ENCODE measurements at regions not wholly inside any gene's neighbourhood (a gene's known extent, or its start where the extent isn't known, plus 50 kb on each side); places are given as distances from the start of the nearest gene placed in this dataset.

DNA sequence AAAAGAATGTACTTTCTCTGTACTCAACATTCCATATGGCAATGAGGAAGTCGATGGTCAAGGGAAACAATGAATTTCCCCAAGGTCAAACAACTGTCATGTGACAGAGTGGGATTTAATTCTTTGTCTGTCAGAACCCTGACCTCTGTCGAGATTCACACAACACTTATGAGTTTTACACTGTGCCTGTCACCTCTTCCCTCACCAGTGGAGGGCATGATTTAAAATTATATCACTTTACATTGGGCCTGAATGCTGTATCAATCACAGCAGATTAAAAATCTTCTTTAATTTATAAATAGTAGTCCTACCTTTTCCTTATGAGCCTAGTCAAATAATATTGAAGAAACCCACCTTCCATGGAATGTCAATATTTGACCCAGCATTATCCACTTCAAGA lies 276.7 kb downstream of the CDH10 start:
- DNase-seq (ENCODE audit: low spot score) = no peak

DNA sequence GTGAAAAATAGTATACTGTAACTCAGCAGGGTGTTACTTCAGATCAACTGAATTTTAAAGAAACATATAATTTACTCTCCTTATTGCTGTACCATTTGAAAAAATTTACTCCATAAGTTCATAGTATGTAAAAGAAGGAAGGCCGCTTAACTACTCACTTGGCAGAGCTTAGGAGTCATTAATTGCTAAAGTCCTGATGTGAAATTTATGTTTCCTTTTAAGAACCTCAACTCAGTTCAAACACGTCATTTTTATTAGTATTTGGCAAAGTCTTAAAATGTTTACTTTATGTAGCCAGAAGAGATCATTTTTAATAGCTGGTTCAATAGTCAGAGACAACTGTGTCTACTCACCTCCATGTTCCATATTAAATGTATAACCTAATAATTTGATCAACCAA lies 268.6 kb downstream of the CDH10 start:
- DNase-seq (ENCODE audit: low spot score) = no peak

DNA sequence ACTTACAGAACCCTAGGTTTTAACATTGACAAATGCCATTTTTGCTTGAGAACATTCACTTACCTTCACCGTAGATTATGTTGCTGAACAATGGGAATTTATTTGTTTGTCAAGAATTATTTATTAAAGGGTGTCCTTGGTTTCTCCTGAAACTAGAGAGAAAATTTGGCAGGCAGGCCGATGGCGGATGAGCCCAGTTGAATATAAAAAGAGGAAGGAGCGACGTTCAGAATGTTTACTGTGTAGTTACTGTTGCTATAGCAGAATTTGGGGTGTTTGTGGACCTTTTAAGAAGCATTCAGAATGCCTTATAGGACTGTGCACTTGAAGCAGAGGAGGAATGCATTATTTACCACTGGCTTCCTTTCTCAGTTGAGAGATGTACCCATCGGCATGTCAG lies 268.2 kb downstream of the CDH10 start:
- no peak for DNase-seq (ENCODE audit: low spot score)

DNA sequence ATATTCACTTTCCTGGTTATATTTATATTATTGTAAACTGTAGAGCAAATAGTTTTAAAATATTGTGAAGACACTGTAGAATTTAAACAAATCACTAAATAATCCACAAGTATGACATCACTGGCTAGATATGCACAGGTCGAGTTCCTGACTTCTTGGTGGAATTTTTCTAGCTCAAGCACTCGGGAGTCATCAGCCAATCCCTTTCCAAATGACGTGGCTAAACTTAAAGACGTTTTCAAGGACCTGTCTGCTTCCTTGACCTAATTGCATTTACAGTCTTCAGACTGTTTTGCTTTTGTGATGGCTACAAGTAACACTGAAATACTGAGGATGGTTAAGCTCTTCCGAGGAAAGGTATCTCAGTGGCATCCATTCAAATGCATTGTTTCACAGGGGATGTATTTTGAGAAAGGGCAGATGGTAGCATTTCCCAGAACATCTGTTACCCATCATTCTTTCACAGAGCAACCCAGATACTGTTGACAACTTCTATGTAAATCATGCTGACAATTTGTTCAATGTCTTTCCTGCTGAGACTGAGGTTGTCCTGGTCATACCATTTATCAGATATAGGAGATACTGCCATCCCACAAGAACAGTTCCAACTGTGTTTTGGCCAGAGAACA lies 262.8 kb downstream of the CDH10 start:
- DNase-seq (ENCODE audit: low spot score) = no peak

DNA sequence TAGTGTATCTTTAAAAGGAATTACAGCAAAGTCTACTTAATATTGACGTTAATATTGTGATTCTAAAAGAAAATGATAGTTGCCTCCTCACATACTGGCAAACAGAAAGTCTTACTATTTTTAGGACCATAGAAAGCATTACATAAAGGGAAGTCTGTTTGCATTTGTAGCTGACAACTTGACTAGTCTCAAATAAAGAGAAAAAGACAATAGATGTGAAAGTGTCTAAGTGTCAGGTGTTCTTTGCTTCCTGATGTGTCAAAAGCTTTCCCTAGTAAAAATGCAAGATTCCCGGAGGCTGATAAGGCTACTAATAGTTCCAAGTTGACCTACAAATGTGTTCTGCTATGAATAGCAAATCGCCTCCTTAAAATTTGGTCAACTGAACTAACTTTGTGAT lies 259.7 kb downstream of the CDH10 start:
- no peak for DNase-seq (ENCODE audit: low spot score)

DNA sequence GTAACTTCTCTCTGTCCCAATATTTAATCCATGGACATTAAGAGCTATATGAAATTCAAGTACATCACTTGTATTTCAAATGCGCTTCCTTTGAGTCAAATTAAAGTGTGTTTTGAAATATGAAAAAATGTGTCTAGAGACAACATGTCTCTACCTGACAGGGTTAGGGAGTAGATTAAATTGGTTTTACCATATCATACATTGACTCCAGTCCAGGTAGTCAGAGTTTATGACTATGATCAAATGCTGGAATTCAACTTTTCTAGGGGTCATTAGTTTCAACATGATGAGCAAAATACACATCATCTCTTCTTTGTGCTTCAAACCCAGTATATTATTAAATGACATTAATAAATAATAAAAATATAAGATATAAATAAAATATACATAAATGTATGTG lies 259.2 kb downstream of the CDH10 start:
- no peak for DNase-seq (ENCODE audit: low spot score)

DNA sequence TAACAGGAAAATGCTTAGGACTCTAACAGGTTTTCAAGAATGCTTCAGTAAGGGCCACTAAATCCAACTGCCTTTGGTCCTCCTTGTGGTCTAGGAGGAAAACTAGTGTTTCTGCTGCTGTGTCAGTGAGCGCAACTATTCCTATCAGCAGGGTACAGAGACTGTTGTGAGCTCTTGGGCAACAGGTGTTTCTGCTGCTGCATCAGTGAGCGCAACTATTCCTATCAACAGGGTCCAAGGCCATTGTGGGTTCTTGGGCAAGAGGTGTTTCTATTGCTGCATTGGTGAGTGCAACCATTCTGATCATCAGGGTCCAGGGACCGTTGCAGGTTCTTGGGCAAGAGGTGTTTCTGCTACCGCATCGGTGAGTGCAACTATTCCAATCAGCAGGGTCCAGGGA lies 256.3 kb downstream of the CDH10 start:
- DNase-seq (ENCODE audit: low spot score) = no peak

DNA sequence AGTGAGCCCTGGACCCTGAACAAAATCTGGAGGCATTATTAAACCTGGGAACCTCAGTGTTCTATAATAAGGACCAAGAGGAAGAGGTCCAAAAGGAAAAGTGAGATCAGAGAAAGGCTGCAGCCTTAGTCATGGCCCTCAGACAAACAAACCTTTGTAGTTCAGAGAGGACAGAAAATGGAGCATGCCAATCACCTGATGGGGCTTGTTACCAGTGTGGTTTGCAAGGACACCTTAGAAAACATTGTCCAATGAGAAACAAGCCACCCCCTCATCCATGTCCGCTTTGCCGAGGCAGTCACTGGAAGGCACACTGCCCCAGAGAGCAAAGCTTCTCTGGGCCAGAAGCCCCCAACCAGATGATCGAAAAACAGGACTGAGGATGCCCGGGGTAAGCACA lies 254.8 kb downstream of the CDH10 start:
- no peak for DNase-seq (ENCODE audit: low spot score)

DNA sequence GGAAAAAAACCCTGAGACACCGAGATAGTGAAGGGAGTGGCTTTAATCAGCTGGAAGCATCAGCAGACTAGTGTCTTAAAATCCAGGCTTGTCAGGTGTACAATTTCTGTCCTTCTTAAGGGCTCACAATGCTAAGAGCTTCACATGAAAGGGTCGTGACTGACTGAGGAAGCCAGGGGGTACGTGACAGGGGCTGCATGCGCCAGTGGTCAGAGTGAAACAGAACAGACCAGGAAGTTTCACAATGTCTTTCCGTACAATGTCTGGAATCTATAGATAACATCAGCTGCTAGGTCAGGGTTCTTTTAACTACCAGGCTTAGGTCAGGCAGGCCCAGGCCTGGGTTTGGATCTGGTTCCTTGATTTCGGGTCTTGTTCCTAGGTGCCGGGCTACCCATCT lies 253.0 kb downstream of the CDH10 start:
- DNase-seq (ENCODE audit: low spot score) = no peak

DNA sequence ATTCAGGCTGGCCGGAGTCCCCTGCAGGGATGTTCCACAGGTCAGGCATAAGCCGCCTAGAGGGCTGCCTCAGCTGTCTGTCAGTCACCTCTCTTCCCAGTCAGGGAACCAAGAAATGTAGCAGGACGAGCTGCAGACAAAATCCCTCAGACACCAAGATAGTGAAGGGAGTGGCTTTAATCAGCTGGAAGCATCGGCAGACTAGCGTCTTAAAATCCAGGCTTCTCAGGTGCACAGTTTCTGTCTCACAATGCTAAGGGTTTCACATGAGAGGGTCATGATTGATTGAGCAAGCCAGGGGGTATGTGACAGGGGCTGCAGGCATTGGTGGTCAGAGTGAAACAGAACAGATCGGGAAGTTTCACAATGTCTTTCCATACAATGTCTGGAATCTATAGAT lies 247.2 kb downstream of the CDH10 start:
- no peak for DNase-seq (ENCODE audit: low spot score)

DNA sequence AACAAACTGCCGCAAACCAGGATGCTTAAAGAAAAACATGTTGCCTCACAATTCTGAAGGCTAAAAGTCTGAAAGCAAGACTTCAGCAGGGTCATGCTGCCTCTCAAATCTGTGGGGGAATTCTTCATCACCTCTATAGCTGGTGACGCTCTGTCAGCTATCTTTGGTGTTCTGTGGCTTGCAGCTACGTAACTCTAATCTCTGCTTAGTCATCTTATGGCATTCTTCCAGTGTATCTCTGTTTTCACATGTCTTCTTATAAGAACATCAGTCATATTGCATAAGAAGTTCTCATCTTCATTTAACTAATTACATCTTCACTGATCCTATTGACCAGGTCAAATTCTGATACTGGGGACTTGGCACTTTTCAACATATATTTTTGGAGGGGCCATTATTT lies 243.0 kb downstream of the CDH10 start:
- no peak for DNase-seq (ENCODE audit: low spot score)

DNA sequence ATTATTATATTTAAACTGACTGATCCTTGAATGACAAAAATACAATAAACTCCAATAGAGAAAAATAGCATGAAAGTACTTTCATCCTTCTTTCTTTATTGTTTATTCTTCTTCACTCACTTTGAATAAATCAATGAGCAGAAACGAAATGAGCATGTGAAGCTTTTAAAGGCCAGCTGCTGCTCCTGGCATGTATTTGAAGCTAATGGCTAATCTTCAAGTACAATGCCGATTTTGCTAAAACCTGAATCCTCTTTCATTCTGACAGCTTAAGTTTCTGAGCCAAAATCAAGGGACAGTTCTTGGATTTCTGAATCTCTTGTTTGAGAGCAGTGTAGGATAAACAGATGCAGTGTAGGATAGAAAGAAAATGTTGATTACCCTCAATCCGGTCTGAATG lies 237.3 kb downstream of the CDH10 start:
- no peak for DNase-seq (ENCODE audit: low spot score)

DNA sequence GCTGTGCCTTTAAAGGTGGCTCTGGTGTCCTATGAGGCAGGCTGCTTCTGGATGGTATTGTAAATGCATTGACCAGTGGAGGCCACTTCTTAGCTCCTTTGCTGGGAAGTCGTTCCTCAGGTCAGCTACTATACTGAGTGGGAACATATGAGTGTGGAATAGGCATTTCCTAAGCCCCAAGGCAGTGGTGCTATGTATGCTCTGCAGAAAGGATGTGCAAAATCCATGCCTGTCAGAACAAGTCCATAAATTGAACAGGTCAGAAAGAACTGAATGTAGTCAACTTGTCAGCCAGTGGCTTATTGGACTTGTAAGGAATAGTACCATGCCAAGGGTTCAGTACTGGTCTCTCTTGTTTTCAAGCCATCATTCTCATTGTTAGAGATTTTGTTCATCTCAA lies 216.4 kb downstream of the CDH10 start:
- DNase-seq (ENCODE audit: low spot score) = no peak

DNA sequence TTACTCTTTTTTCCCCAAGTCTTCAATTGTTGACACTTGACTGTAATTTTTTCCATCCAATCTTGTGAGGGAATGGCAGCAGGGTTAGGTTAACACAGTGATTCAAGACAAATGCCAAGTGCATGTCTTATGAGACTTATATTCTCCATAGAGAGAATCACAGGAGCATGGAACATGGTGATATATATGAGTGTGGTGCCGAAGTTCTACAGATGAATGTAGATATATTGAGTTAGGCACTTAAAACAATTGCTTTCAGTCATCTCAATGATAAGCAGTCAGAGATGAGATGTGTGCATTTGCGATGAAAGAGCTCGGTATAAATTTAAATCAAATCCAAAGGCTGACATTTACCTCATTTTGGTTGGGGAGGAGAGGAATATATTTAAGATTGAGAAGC lies 211.2 kb downstream of the CDH10 start:
- no peak for DNase-seq (ENCODE audit: low spot score)
